Naive thymus-derived CD4-positive, alpha-beta T cell (primary cell): ENCODE measurements at regions not wholly inside any gene's neighbourhood (a gene's known extent, or its start where the extent isn't known, plus 50 kb on each side); places are given as distances from the start of the nearest gene placed in this dataset.
"Not testable (repeated sequence)": the region's sequence is repeated elsewhere in the genome, so short reads cannot be mapped to it uniquely, and the experiment has no call there.

ENCODE experiments used
- ATAC-seq: fragments of 150-1000 bp; cut with Tn5 transposase; 2 replicates; pipeline ENCODE4 v1.10.0; 2021; ENCODE audit warnings: mild to moderate bottlenecking, moderate library complexity
- CTCF ChIA-PET: fragments of 350-600 bp; sonication (Branson Sonifier 250); formaldehyde crosslinking; loops from one replicate; lab custom pipeline; 2021; ENCODE audit warnings: antibody characterized with exemption; lab: Charles Lee
- POLR2A ChIA-PET: fragments of 350-600 bp; sonication (Branson Sonifier 250); formaldehyde crosslinking; loops from one replicate; lab custom pipeline; 2021; ENCODE audit warnings: antibody characterized with exemption, inconsistent platforms; lab: Charles Lee
- DNase-seq, 9 donors: peaks; one replicate each; pipeline versions ENCODE4 v3.0.0 to v3.0.0-alpha.2; 2020 to 2022; ENCODE audit warnings: mixed read lengths in 1 of 9
- H3K27ac ChIP-seq: one replicate; pipeline ENCODE4 v1.7.0; 2013; ENCODE audit warnings: mild to moderate bottlenecking, low read depth, low read length, moderate library complexity
- H3K27me3 ChIP-seq, 2 donors: one replicate each; pipeline ENCODE4 v1.7.0; 2013; ENCODE audit warnings: low read length in 2 of 2, mild to moderate bottlenecking in 2 of 2, moderate library complexity in 2 of 2; ENCODE audit not compliant: control insufficient read depth in 2 of 2, insufficient read depth in 2 of 2
- H3K36me3 ChIP-seq, 3 experiments: 1 replicate in 2 of 3; 2 replicates in 1 of 3; pipeline ENCODE4 v1.7.0; 2013; ENCODE audit warnings: low read length in 3 of 3, mild to moderate bottlenecking in 3 of 3, moderate library complexity in 1 of 3; ENCODE audit not compliant: insufficient read depth in 3 of 3, control insufficient read depth in 2 of 3
- H3K4me1 ChIP-seq, 2 donors: one replicate each; pipeline ENCODE4 v1.7.0; 2013; ENCODE audit warnings: low read length in 2 of 2, mild to moderate bottlenecking in 2 of 2, moderate library complexity in 1 of 2; ENCODE audit not compliant: control insufficient read depth in 2 of 2, insufficient read depth in 2 of 2
- H3K4me3 ChIP-seq: 2 replicates; pipeline ENCODE4 v1.7.0; 2013; ENCODE audit warnings: mild to moderate bottlenecking, low read length
- H3K9me3 ChIP-seq, 3 experiments: 1 replicate in 2 of 3; 2 replicates in 1 of 3; pipeline ENCODE4 v1.7.0; 2013; ENCODE audit warnings: low read length in 3 of 3; ENCODE audit not compliant: control insufficient read depth in 2 of 3
- H3K27ac Mint-ChIP-seq, 9 donors: one replicate each; pipeline ENCODE4 v1.8.0; 2020 to 2022; ENCODE audit warnings: mixed read lengths in 9 of 9, mild to moderate bottlenecking in 8 of 9, moderate library complexity in 5 of 9, inconsistent platforms in 2 of 9
- H3K27me3 Mint-ChIP-seq, 5 donors: one replicate each; pipeline ENCODE4 v1.8.0; 2021 to 2022; ENCODE audit warnings: mixed read lengths in 5 of 5, mild to moderate bottlenecking in 1 of 5
- H3K36me3 Mint-ChIP-seq, 5 donors: one replicate each; pipeline ENCODE4 v1.8.0; 2020 to 2022; ENCODE audit warnings: mixed read lengths in 5 of 5, mild to moderate bottlenecking in 3 of 5, inconsistent platforms in 1 of 5
- H3K4me1 Mint-ChIP-seq, 7 donors: one replicate each; pipeline ENCODE4 v1.8.0; 2020 to 2022; ENCODE audit warnings: mixed read lengths in 7 of 7, mild to moderate bottlenecking in 3 of 7, inconsistent platforms in 1 of 7
- H3K4me3 Mint-ChIP-seq, 10 donors: one replicate each; pipeline ENCODE4 v1.8.0; 2020 to 2022; ENCODE audit warnings: mild to moderate bottlenecking in 10 of 10, mixed read lengths in 10 of 10, moderate library complexity in 6 of 10, inconsistent platforms in 2 of 10
- H3K9me3 Mint-ChIP-seq, 11 donors: one replicate each; pipeline ENCODE4 v1.8.0; 2020 to 2022; ENCODE audit warnings: mixed read lengths in 11 of 11, mild to moderate bottlenecking in 4 of 11, inconsistent platforms in 1 of 11, moderate library complexity in 1 of 11
- intact Hi-C, 2 donors: fragments of 100-400 bp; cut with micrococcal nuclease; formaldehyde crosslinking; loops; one replicate each; pipeline ENCODE4 v1.15.1; 2023

DNA sequence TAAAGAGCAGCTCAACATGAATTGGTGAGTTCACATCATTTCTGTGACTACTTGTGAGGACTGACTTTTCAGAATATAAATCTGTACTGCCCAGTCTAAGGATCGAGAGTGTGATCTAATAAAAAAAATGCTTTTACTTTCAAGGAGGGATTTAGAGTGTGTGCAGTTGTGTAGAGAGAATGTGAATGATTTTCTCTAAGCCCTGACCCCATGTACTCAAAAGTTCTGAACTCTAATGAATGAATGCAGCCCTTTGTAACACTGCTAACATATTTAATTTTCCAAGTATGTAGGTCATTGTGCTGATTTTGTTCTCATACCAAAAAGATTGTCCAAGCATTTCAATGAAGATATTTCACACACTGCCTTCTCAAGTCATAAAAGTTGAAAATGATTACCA is 92.5 kb upstream of the STOX2 start:
- Mint-ChIP-seq H3K4me3 (no peak overlapping the region), H3K27me3 (peaks cover 0 to 25% (median 13%) of the 10 kb centered on the region in 5 donors), H3K9me3 (peaks cover 0 to 8% (median 3%) of the 10 kb centered on the region in 11 donors), H3K36me3 (peaks cover 0 to 3% (median 0%) of the 10 kb centered on the region in 5 donors), H3K4me1 (no peaks in the 10 kb centered on the region), H3K27ac (no peak overlapping the region)
- Histone ChIP-seq H3K27me3 (no peaks in the 10 kb centered on the region), H3K4me3 (no peak overlapping the region), H3K9me3 (no peaks in the 10 kb centered on the region), H3K36me3 (no peaks in the 10 kb centered on the region), H3K4me1 (no peaks in the 10 kb centered on the region), H3K27ac (no peak overlapping the region)
- DNase-seq, result no peak
- ChIA-PET CTCF (no interaction called here), POLR2A (no interaction called here)
- ATAC-seq, result no peak
- intact Hi-C loops, result no loop called here

- DNase-seq (no peak), ATAC-seq (no peak)
- H3K27ac ChIP-seq, result no peak overlapping the region
- Mint-ChIP-seq H3K4me1 (no peaks in the 10 kb centered on the region), H3K36me3 (peaks cover 0 to 3% (median 0%) of the 10 kb centered on the region in 5 donors), H3K27ac (no peak overlapping the region), H3K4me3 (no peak overlapping the region), H3K27me3 (peaks cover 0 to 24% (median 13%) of the 10 kb centered on the region in 5 donors), H3K9me3 (peaks cover 0 to 11% (median 3%) of the 10 kb centered on the region in 11 donors)
- H3K36me3 ChIP-seq, result no peaks in the 10 kb centered on the region
- no peaks in the 10 kb centered on the region for H3K27me3 ChIP-seq
- no peaks in the 10 kb centered on the region for H3K4me1 ChIP-seq
- ChIA-PET CTCF (no interaction called here), POLR2A (no interaction called here)
- no peaks in the 10 kb centered on the region for H3K9me3 ChIP-seq
- H3K4me3 ChIP-seq, result no peak overlapping the region
- intact Hi-C loops, result no loop called here
Measured at GRCh38 chr4:183814461-183814860, 90.6 kb upstream of the STOX2 start.

- Histone ChIP-seq H3K27ac (no peak overlapping the region), H3K36me3 (no peaks in the 10 kb centered on the region), H3K4me1 (no peaks in the 10 kb centered on the region), H3K27me3 (no peaks in the 10 kb centered on the region), H3K4me3 (no peak overlapping the region), H3K9me3 (no peaks in the 10 kb centered on the region)
- ATAC-seq (no peak), DNase-seq (no peak)
- H3K27me3 Mint-ChIP-seq, result peaks cover 0 to 16% (median 10%) of the 10 kb centered on the region in 5 donors
- no peak overlapping the region for H3K27ac Mint-ChIP-seq
- H3K4me1 Mint-ChIP-seq, result no peaks in the 10 kb centered on the region
- peaks cover 0 to 7% (median 3%) of the 10 kb centered on the region in 11 donors for H3K9me3 Mint-ChIP-seq
- ChIA-PET POLR2A (no interaction called here), CTCF (no interaction called here)
- H3K36me3 Mint-ChIP-seq, result peaks cover 0 to 3% (median 0%) of the 10 kb centered on the region in 5 donors
- H3K4me3 Mint-ChIP-seq, result no peak overlapping the region
- intact Hi-C loops, result no loop called here
Measured at GRCh38 chr4:183816077-183816476, 89.0 kb upstream of the STOX2 start.

- Mint-ChIP-seq H3K4me3 (no peak overlapping the region), H3K27me3 (peaks cover 0 to 16% (median 9%) of the 10 kb centered on the region in 5 donors), H3K27ac (no peak overlapping the region), H3K4me1 (no peaks in the 10 kb centered on the region), H3K9me3 (peaks cover 0 to 7% (median 3%) of the 10 kb centered on the region in 11 donors), H3K36me3 (peaks cover 0 to 3% (median 0%) of the 10 kb centered on the region in 5 donors)
- DNase-seq, result no peak
- CTCF ChIA-PET, result no interaction called here
- ATAC-seq, result no peak
- POLR2A ChIA-PET, result no interaction called here
- H3K27me3 ChIP-seq, result no peaks in the 10 kb centered on the region
- H3K4me1 ChIP-seq, result no peaks in the 10 kb centered on the region
- H3K27ac ChIP-seq, result no peak overlapping the region
- no peaks in the 10 kb centered on the region for H3K9me3 ChIP-seq
- no peak overlapping the region for H3K4me3 ChIP-seq
- H3K36me3 ChIP-seq, result no peaks in the 10 kb centered on the region
- intact Hi-C loops, result no loop called here
Measured at GRCh38 chr4:183816882-183817509, 88.1 kb upstream of the STOX2 start.

DNA sequence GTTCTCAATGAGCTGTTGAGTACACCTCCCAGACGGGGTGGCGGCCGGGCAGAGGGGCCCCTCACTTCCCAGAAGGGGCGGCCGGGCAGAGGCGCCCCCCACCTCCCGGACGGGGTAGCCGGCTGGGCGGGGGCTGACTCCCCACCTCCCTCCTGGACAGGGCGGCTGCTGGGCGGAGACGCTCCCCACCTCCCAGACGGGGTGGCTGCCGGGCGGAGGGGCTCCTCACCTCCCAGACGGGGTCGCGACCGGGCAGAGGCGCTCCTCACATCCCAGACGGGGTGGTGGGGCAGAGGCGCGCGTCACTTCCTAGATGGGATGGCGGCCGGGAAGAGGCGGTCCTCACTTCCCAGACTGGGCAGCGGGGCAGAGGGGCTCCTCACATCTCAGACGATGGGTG is 86.5 kb upstream of the STOX2 start:
- H3K4me1 Mint-ChIP-seq, CTCF ChIA-PET, H3K9me3 Mint-ChIP-seq, H3K36me3 Mint-ChIP-seq, ATAC-seq, POLR2A ChIA-PET, H3K4me3 ChIP-seq, H3K27me3 Mint-ChIP-seq, H3K27ac Mint-ChIP-seq, H3K27me3 ChIP-seq, H3K36me3 ChIP-seq, H3K4me3 Mint-ChIP-seq, H3K4me1 ChIP-seq, H3K9me3 ChIP-seq, DNase-seq, intact Hi-C loops, H3K27ac ChIP-seq: not testable (repeated sequence)

DNA sequence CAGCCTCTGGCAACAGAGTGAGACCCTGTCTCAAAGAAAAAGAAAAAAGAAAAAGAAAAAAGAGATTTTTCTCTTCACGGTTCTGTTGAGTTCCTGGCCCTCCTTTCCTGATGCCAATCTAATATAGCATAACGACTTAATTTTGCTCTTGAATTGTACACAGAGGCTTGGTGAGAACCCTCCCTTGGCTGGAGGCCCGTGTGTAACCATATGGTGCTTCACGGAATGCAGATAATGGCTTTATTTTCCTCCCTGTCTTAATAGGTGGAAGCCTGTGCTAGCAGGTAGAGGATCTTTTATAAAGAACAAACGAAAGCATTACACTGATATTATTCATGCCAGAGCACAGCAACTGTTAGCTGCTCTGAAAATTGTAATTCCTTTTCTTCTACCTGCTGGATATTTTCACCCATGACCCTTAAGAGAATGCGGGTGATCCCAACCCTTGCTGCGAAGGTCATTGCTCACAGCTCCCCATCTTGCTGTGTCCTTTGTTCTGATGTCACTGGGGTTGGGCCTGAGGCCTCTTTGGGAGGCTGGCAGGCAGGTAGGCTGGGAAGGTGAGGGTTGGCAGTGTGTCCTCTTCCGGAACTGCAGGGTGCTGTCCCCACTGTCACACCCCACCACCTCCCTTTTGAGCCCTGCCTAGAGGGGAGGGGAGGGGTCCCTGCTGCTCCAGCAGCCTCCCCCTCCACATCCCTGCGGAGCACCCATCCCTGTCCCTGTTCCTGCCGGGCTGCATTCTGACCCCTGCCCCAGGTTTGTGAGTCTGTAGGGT is 83.8 kb upstream of the STOX2 start:
- Mint-ChIP-seq H3K4me1 (no peaks in the 10 kb centered on the region), H3K27me3 (peaks cover 0 to 5% (median under 1%) of the 10 kb centered on the region in 5 donors), H3K4me3 (no peak overlapping the region), H3K36me3 (peaks cover 0 to under 1% (median 0%) of the 10 kb centered on the region in 5 donors), H3K27ac (no peak overlapping the region), H3K9me3 (peaks cover 0 to 7% (median 0%) of the 10 kb centered on the region in 11 donors)
- Histone ChIP-seq H3K27me3 (no peaks in the 10 kb centered on the region), H3K4me3 (no peak overlapping the region), H3K36me3 (no peaks in the 10 kb centered on the region), H3K27ac (no peak overlapping the region), H3K9me3 (no peaks in the 10 kb centered on the region), H3K4me1 (no peaks in the 10 kb centered on the region)
- POLR2A ChIA-PET, result no interaction called here
- CTCF ChIA-PET, result no interaction called here
- DNase-seq (no peak), ATAC-seq (no peak)
- intact Hi-C loops, result no loop called here
